ENCODE measurements at regions not wholly inside any gene's neighbourhood (a gene's known extent, or its start where the extent isn't known, plus 50 kb on each side); places are given as distances from the start of the nearest gene placed in this dataset.

DNA sequence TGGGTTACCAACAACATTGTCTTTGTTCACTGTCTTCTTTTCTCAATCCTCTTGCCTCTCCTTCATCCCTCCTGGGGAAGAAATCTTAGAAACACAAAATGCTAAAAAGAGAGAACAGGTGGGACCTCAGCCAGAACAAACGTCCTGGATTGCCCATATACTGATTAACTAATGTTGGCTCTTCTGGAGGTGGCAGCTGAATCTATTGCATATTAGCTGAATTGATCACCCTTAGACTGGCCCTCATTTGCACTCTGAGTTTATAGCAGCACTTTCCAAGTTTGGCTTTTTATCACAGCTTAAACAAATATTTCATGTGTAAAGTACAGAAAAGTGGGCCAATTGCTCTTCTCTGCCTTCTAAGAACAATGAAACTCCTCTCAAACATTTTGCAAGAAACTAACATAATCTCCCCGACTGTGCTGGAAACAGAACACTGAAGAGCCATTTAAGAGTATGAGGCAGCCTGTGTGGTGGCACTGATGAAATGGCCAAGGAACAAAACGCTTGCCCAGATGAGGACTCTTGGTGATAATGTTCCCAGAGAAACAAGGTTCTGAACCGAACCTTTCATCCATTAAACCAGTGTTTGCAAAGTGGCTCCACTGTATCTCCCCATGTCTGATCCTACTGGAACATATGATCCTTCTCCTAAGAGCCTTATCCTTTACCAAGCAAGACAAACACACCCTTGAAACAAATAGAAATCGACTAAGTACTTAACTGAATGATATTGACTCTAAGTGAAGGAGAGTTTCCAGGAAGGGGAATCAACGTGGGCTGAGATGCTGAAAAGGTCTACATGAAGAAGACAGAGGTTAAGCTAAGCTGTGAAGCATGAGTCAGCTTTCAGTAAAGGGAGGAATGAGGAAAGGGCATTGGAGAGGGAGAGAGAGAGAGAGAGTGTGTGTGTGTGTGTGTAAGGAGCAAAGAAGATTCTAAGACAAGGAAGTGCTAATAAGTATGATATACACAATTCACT, 83.2 kb upstream of the LIFR start:
- TF ChIP-seq CTCF (IDR thresholded peaks at IDR 0.05): no peak
- no peak for TF ChIP-seq POLR2A (IDR thresholded peaks at IDR 0.05)

All from right lobe of liver (tissue), 4 donors.